ENCODE measurements at regions not wholly inside any gene's neighbourhood (a gene's known extent, or its start where the extent isn't known, plus 50 kb on each side); places are given as distances from the start of the nearest gene placed in this dataset.

DNA sequence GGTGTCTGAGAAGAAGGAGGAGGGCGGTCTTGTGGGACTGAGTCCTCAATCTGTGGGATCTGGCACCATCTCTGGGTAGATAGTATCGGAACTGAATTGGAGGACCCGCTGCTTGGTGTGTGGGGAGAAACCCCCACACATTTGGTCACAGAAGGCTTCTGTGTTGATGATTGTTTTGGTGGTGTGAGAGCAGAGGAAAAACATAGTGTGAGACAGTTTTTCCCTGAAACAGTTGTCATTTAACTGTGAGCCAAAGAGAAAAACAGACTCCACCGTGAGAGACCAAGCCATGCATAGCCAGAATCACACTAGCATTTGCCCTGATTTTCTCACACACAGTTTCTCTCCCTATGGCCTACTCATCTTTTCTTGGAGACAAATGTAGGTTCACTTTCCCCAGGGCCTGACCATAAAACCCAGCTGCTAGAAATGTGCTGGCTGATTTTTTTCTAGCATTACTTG, 91.4 kb upstream of the FLRT2 start:
- no peaks in the 10 kb centered on the region for H3K9me3 ChIP-seq (replicated peaks; ENCODE audit: control insufficient read depth, insufficient read depth, low read length)
- H2AFZ ChIP-seq (ENCODE audit: low read depth, low read length): no peak overlapping the region
- dilution Hi-C loops (cut with MboI; ENCODE audit: extremely low pct_ligation_motif_present, low sequenced_read_pairs) (no loop called here), intact Hi-C loops (cut with micrococcal nuclease) (no loop called here)
- no peak overlapping the region for H3K9ac ChIP-seq (replicated peaks; ENCODE audit: extremely low read depth, insufficient read depth, low read length)
- no peaks in the 10 kb centered on the region for H3K36me3 ChIP-seq (ENCODE audit: control insufficient read depth in 2 of 2, extremely low read depth in 1 of 2, insufficient read depth in 2 of 2, low read length in 2 of 2)
- H4K20me1 ChIP-seq (replicated peaks; ENCODE audit: control insufficient read depth, extremely low read depth, insufficient read depth, low read length): no peaks in the 10 kb centered on the region
- TF ChIP-seq, protein P1, sequence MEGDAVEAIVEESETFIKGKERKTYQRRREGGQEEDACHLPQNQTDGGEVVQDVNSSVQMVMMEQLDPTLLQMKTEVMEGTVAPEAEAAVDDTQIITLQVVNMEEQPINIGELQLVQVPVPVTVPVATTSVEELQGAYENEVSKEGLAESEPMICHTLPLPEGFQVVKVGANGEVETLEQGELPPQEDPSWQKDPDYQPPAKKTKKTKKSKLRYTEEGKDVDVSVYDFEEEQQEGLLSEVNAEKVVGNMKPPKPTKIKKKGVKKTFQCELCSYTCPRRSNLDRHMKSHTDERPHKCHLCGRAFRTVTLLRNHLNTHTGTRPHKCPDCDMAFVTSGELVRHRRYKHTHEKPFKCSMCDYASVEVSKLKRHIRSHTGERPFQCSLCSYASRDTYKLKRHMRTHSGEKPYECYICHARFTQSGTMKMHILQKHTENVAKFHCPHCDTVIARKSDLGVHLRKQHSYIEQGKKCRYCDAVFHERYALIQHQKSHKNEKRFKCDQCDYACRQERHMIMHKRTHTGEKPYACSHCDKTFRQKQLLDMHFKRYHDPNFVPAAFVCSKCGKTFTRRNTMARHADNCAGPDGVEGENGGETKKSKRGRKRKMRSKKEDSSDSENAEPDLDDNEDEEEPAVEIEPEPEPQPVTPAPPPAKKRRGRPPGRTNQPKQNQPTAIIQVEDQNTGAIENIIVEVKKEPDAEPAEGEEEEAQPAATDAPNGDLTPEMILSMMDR (IDR thresholded peaks at IDR 0.05; ENCODE audit: extremely low read depth in 1 of 2, insufficient read depth in 1 of 2, low read depth in 1 of 2, low read length in 2 of 2): no peak
- no peak for TF ChIP-seq POLR2A (IDR thresholded peaks at IDR 0.05; ENCODE audit: low read depth, low read length)
- no peaks in the 10 kb centered on the region for H3K27me3 ChIP-seq (ENCODE audit: control insufficient read depth in 2 of 2, insufficient read depth in 2 of 2, low read length in 2 of 2)
- H3K9me1 ChIP-seq (replicated peaks; ENCODE audit: control insufficient read depth, extremely low read depth, insufficient read depth, low read length): no peaks in the 10 kb centered on the region
- no peak overlapping the region for H3K4me3 ChIP-seq (replicated peaks in 1 of 3; ENCODE audit: insufficient read depth in 1 of 3, low read depth in 1 of 3, low read length in 3 of 3)
- no peaks in the 10 kb centered on the region for H3K79me2 ChIP-seq (ENCODE audit: control insufficient read depth, insufficient read depth, low read length)
- no TSS peak for BruUV-seq (replicated peaks)
- POLR2A ChIA-PET: no interaction called here
- peaks cover 3% of the 10 kb centered on the region for H3K4me1 ChIP-seq (ENCODE audit: control insufficient read depth, extremely low read depth, insufficient read depth, low read length)
- no peak overlapping the region for H3K27ac ChIP-seq (ENCODE audit: insufficient read depth, low read depth, low read length)
- no peak for FAIRE-seq
- H3K4me2 ChIP-seq (ENCODE audit: insufficient read depth, low read length): no peak overlapping the region
- CTCF ChIA-PET: no interaction called here
- DNase-seq (ENCODE audit: low read depth, low spot score): no peak

DNA sequence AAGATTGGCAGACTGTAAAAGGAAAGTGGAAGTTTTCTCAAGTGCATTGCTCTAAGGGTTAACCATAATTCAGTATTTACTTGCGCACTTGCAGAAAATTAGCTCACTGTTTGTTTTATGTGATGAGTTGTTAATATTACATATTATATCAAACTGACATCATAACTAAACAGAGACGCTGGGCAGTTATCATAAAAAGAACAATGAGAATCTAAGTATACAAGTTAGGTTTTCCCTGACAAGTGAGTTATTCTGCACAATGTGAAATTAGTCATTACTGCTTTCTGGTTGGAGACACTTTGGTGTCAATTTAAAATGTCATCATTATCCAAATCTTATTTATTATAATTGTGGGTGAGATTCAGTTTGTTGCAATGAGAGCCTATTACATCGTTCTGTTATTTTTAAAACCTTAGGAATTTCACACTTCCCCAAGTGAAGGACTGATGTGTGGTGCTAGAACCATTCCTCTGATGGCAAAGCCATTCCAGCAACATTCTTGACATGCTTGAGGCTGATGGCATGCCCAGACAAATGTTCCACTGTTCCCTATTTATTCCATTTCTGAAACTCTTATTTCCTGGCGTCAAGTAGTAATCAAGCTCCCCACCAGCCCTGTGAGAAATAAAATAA, 90.1 kb upstream of the FLRT2 start:
- no peak for FAIRE-seq
- no peaks in the 10 kb centered on the region for H3K36me3 ChIP-seq (ENCODE audit: control insufficient read depth in 2 of 2, extremely low read depth in 1 of 2, insufficient read depth in 2 of 2, low read length in 2 of 2)
- dilution Hi-C loops (cut with MboI; ENCODE audit: extremely low pct_ligation_motif_present, low sequenced_read_pairs) (no loop called here), intact Hi-C loops (cut with micrococcal nuclease) (no loop called here)
- no peaks in the 10 kb centered on the region for H3K79me2 ChIP-seq (ENCODE audit: control insufficient read depth, insufficient read depth, low read length)
- no peaks in the 10 kb centered on the region for H3K27me3 ChIP-seq (ENCODE audit: control insufficient read depth in 2 of 2, insufficient read depth in 2 of 2, low read length in 2 of 2)
- CTCF ChIA-PET: interaction anchor here (1.0 kb wide), 1 partner anchor 88 kb away, joined by 3 read pairs; no protein-coding TSS in a partner anchor
- H3K4me3 ChIP-seq (replicated peaks in 1 of 3; ENCODE audit: insufficient read depth in 1 of 3, low read depth in 1 of 3, low read length in 3 of 3): no peak overlapping the region
- no peaks in the 10 kb centered on the region for H3K9me3 ChIP-seq (replicated peaks; ENCODE audit: control insufficient read depth, insufficient read depth, low read length)
- H3K4me1 ChIP-seq (ENCODE audit: control insufficient read depth, extremely low read depth, insufficient read depth, low read length): peaks cover 3% of the 10 kb centered on the region
- H4K20me1 ChIP-seq (replicated peaks; ENCODE audit: control insufficient read depth, extremely low read depth, insufficient read depth, low read length): no peaks in the 10 kb centered on the region
- H2AFZ ChIP-seq (ENCODE audit: low read depth, low read length): peak overlapping the region; percentile 38
- H3K4me2 ChIP-seq (ENCODE audit: insufficient read depth, low read length): no peak overlapping the region
- peak; percentile 42 for DNase-seq (ENCODE audit: low read depth, low spot score)
- BruUV-seq (replicated peaks): no TSS peak
- TF ChIP-seq, protein P2, sequence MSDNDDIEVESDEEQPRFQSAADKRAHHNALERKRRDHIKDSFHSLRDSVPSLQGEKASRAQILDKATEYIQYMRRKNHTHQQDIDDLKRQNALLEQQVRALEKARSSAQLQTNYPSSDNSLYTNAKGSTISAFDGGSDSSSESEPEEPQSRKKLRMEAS (IDR thresholded peaks at IDR 0.05; ENCODE audit: insufficient read depth, insufficient read length): no peak
- TF ChIP-seq MYC (IDR thresholded peaks at IDR 0.05; ENCODE audit: low read depth, low read length): no peak
- TF ChIP-seq FOS (IDR thresholded peaks at IDR 0.05; ENCODE audit: borderline replicate concordance, insufficient read depth, low read length): no peak
- TF ChIP-seq, protein P1 (IDR thresholded peaks at IDR 0.05; ENCODE audit: extremely low read depth in 1 of 2, insufficient read depth in 1 of 2, low read depth in 1 of 2, low read length in 2 of 2): no peak
- H3K9me1 ChIP-seq (replicated peaks; ENCODE audit: control insufficient read depth, extremely low read depth, insufficient read depth, low read length): no peaks in the 10 kb centered on the region
- H3K27ac ChIP-seq (ENCODE audit: insufficient read depth, low read depth, low read length): no peak overlapping the region
- no peak overlapping the region for H3K9ac ChIP-seq (replicated peaks; ENCODE audit: extremely low read depth, insufficient read depth, low read length)
- POLR2A ChIA-PET: no interaction called here
